GM11168 (cell line): ENCODE measurements at regions not wholly inside any gene's neighbourhood (a gene's known extent, or its start where the extent isn't known, plus 50 kb on each side); places are given as distances from the start of the nearest gene placed in this dataset.
"Not testable (repeated sequence)": the region's sequence is repeated elsewhere in the genome, so short reads cannot be mapped to it uniquely, and the experiment has no call there.

Experiments
- in situ Hi-C: fragments of 300-500 bp; cut with MboI; formaldehyde crosslinking; loops from one replicate; pipeline ENCODE4 v1.12.0; 2022; ENCODE audit warnings: low sequenced_read_pairs; ENCODE audit not compliant: unreplicated experiment

DNA sequence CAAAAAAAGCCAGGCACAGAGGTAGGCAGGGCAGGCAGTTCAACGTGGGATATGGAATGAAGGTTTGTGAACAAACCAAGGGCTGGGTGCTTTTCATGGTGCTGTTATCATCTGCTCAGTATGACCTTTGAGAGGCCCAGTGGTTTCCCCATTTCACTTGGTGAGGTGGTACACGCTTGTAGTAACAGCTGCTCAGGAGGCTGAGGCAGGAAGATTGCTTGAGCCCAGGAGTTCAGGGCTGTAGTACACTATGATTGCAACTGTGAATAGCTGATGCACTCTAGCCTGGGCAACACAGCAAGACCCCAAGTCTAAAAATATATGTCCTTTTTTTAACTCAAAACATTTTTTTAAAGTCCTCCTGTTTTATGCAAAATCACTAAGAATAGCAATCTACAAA is 174.8 kb downstream of the ENC1 start:
- in situ Hi-C loops = no loop called here

- in situ Hi-C loops = no loop called here
Observed at GRCh38 chr5:74464512-74465209, 175.9 kb downstream of the ENC1 start.

DNA sequence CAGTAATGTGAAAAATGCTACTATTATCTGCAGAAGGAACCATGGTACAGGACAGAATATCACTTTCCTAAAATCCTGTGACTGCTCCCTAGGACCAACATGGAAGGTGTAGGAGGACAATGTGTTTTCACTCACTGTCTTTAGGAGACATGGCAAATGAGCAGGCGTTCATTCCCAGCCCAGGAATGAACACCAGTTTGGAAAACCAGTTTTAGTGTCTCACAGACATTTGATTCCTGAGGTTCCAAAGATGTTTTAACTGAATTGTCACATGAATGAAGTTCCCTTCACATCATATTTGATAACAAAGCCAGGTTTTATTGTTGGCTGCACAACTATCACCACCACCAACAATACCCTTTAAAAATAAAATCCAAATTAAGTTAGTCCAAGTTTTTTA is 178.2 kb downstream of the ENC1 start:
- in situ Hi-C loops = no loop called here

DNA sequence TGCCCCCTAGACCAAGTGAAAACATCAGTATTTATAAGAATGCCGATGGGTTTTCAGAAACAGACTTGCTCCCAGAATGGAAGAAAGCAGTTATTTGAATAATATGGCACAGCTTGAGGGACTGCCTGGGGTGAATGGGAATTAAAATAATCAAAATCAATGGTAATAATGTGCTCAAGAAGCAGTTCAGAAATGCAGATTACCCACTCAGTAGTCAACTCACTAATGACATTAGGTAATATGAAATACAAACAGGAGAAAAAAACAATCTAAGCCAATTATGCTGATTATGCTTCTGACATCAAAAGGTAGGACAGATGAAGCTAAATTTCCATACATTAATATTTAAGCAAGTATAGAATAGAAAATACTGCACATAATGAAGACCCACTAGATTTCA is 179.3 kb downstream of the ENC1 start:
- in situ Hi-C loops = no loop called here

DNA sequence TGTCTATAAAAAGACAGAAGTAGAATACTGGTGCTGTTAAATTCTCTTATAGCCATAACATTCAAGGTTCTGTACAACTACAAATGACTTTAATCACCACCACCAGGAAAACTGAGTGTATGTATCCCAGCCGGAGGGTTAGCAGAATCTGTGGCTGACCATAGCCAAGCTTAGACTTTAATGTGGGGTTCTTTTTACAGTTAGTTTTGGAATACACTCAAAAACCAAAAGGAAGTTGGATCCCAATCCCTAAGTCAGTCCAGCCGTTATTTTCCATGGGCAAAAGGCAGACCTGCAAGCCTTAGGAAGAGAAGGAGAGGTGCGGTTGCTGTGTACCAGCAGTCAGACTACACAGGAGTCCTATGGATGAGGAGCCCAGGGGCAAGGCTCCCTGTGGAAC is 179.8 kb downstream of the ENC1 start:
- in situ Hi-C loops = no loop called here

DNA sequence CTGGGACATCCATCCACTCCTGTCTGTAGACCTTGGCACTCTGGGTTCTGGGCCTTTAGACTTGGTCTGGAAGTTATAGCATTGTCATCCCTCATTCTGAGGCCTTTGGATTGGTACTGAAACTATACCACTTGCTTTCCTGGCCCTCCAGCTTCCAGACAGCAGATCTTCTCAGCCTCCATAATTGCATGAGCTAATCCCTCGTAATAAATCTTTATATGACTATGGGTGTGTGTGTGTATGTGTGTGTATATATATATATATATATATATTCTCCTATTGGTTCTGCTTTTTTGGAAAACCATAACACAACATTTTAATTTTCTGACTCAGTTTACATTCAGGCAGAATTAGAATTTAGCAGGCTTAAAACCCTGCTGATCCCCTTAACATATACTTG is 180.5 kb downstream of the ENC1 start:
- in situ Hi-C loops = no loop called here

DNA sequence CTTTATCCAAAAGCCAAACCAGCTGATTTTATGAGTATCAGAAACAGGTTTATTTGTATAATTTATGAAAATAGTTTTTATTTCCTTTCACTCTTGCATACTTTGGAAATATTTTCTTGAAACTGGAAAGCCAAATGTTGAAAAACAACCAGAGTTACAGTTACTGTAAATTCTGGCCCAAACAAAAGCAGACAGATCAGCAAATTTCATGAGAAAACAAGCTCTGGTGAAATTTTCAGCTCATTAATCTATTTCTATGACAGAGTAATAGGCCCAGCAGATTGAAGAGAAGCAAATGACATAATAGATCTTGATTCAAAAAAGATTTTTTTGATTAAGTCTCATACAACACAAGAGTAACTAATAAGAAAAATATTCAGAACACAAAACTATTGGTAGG is 182.7 kb downstream of the ENC1 start:
- in situ Hi-C loops = no loop called here

DNA sequence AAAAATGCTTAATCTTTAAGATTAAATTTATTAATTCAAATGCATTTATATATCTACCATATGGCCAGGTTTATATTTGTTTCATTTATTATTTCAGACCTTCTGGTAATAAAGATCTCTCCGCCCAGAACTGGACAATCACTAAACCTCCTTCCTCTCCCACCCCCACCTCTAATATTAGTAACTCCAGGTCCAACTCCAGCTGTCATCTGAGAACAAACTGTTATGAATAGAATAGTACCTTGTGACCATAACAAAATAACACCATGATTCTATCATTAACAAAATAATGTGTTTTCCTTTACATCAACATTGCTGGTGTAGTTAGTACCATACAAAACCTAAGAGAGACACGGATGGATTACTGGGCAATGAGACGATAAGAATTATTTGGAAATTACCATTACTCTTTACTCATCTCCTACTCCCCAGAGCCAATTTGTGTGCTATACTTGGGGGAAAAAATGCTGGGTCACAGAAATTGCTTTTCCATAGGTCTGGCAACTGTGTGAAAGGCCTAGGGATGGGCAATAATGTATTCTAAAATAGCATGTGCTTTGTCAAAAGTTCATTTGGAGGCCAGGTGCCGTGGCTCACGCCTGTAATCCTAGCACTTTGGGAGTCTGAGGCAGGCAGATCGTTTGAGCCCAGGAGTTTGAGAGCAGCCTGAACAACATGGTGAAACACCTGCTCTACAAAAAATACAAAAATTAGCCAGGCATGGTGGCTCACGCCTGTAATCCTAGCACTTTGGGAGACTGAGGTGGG is 186.1 kb downstream of the ENC1 start:
- in situ Hi-C loops = no loop called here

- in situ Hi-C loops = no loop called here
Observed at GRCh38 chr5:74452856-74453255, 187.7 kb downstream of the ENC1 start.

DNA sequence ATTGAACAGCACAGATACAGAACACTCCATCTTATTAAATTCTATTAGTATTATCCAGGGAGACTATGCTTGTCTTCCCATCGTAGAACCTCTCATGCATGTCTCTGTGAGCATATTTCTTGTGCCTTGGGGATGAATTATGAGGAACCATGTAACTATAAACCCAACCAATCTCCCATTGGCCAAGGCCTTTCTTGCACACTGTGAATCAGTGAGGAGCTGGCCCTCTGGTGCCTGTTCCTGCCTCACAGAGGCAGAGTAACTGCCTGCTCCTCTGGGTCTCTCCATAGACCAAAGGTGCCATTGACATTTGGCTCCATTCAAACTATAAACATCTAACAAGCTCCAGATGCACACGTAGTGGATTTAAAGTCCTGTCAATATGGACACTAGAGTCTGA is 190.4 kb downstream of the ENC1 start:
- in situ Hi-C loops = no loop called here

DNA sequence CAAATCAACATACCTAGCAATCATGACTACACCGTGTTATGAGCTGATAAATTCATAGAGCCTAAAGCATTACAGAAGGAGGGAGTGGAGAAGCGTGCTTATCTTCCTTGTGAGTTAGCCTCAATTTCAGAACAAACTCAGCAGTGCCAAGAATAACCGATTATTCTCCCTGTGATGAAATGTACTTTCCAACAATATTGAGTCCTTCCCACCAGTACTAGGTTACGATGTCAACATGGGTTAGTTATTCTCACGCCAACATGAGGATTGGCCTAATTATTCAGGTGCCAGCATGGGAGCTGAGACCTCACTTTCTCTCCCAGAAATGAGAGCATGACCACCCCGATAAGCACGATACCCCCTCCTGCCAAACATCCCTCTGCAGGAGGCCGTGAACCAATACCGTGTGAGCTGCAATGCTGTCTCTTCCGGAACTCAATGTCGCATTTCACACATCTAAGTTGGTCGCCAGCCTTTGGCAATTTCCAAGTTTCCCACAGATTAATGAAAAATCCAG is 193.7 kb downstream of the ENC1 start:
- in situ Hi-C loops = no loop called here

DNA sequence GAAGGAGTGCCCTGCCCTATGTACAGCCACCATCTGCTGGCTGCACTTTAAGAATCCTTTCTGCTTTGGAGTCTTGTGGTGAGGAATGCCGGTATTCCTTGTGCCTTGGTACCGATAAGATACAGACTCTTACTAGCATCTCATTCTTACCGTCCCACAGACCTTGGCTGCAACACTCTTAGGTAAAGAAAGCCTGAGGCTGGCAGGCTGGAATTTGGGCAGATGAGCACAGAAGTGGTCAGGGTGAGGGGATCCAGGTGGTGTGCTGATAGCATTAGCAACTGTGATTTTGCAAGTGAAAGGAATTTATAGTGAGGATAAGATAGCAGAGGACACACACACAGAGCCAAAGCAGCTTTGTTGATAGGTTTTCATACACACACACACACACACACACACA is 198.1 kb downstream of the ENC1 start:
- in situ Hi-C loops = no loop called here

- in situ Hi-C loops = no loop called here
Observed at GRCh38 chr5:74441616-74442015, 198.9 kb downstream of the ENC1 start.

GRCh38 chr5:74440341-74440740 is 200.2 kb downstream of the ENC1 start:
- in situ Hi-C loops = no loop called here

GRCh38 chr5:74437870-74438269 is 202.7 kb downstream of the ENC1 start:
- in situ Hi-C loops = not testable (repeated sequence)

GRCh38 chr5:74433896-74434829 is 206.4 kb downstream of the ENC1 start:
- in situ Hi-C loops = no loop called here

- in situ Hi-C loops = no loop called here
Observed at GRCh38 chr5:74433255-74433895, 207.2 kb downstream of the ENC1 start.

DNA sequence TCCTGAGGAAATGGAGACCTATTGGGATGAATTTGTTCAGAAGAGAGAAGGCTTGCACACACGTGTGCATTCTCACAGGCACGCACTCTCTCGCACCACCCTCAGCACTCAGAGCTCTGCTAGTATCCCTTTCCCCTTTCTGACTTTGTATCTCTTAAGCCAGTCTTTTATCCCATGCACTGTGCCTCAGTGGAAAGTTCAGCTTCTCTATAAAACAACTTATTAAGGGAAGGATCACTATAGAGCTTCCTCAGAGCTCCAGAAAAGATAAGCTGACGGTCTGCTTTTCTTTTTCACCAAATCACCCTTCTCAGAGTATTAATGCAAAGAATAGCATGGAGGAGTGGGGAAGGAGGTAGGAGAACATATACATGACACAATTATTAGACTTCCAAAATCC is 207.8 kb downstream of the ENC1 start:
- in situ Hi-C loops = no loop called here

GRCh38 chr5:74432216-74432615 is 208.3 kb downstream of the ENC1 start:
- in situ Hi-C loops = no loop called here

GRCh38 chr5:74431290-74431669 is 209.2 kb downstream of the ENC1 start:
- in situ Hi-C loops = no loop called here
